Prostate gland (tissue), 2 donors: ENCODE measurements at regions not wholly inside any gene's neighbourhood (a gene's known extent, or its start where the extent isn't known, plus 50 kb on each side); places are given as distances from the start of the nearest gene placed in this dataset.

ENCODE experiments used
- CTCF ChIP-seq, 4 experiments: fragments of 200-600 bp in 2 of 4; fragments of 450-650 bp in 2 of 4; sonication (generic) in 2 of 4; IDR thresholded peaks; 1 replicate in 3 of 4; 2 replicates in 1 of 4; pipeline ENCODE4 v1.5.1; 2016 to 2019; ENCODE audit warnings: antibody characterized with exemption in 4 of 4, mild to moderate bottlenecking in 2 of 4, moderate library complexity in 2 of 4
- POLR2A ChIP-seq: fragments of 450-650 bp; IDR thresholded peaks from one replicate; pipeline ENCODE4 v1.6.1; 2016; ENCODE audit warnings: antibody characterized with exemption, mild to moderate bottlenecking
- POLR2AphosphoS5 ChIP-seq: sonication (generic); formaldehyde crosslinking; IDR thresholded peaks from one replicate; pipeline ENCODE4 v1.6.1; 2017; ENCODE audit warnings: antibody characterized with exemption

GRCh38 chr7:155225095-155225494, 72.6 kb upstream of the INSIG1 start:
- TF ChIP-seq CTCF (IDR thresholded peaks at IDR 0.05) (no peak), POLR2A (no peak), POLR2AphosphoS5 (no peak)
